ENCODE measurements at regions not wholly inside any gene's neighbourhood (a gene's known extent, or its start where the extent isn't known, plus 50 kb on each side); places are given as distances from the start of the nearest gene placed in this dataset.
"Not testable (repeated sequence)": the region's sequence is repeated elsewhere in the genome, so short reads cannot be mapped to it uniquely, and the experiment has no call there.

DNA sequence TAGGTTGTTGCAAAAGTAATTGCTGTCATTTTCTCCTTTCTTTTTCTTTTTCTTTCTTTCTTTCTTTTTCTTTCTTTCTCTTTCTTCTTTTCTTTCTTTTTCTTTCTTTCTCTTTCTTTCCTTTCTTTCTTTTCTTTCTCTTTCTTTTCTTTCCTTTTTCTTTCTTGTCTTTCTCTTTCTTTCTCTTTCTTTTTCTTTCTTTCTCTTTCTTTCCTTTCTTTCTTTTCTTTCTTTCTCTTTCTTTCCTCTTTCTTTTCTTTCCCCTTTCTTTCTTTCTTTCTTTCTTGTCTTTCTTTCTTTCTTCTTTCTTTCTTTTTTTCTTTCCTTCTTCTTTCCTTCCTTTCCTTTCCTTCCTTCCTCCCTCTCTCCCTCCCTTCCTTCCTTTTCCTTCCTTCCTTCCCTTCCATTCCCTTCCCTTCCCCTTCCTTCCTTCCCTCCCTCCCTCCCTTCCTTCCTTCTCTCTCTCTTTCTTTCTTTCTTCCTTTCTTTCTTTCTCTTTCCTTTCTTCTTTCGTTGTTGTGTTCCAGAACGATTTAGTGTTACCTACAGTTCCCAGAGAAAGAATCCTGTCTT lies 178.9 kb downstream of the RPIA start:
- H3K27me3 ChIP-seq (ENCODE audit: control insufficient read depth in 1 of 2, insufficient read depth in 2 of 2, low read length in 2 of 2): no peaks in the 10 kb centered on the region
- H3K4me1 ChIP-seq (ENCODE audit: control insufficient read depth in 2 of 2, insufficient read depth in 2 of 2, low read length in 1 of 2): no peaks in the 10 kb centered on the region
- 50 to 59% methylated on average over 2 of the region's 2 CpGs for WGBS, 2 donors

DNA sequence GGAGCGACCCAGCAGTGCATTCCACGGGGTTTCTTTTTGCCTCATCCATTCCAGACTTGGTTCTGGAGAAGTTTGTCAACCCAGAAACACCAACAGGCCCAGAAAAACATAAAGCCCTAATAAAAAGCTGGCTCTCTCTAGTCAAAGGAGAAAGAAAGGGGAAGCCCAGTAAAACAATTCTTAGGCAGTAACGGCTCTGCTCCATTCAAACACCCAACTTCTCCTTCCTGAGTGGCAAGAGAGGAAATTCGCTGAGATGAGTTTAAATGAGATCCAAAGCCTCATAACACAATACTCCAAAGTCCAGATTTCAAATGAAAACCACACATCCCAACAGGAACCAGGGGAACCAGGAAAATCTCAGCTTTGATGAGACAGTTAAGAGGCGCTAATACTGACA lies 179.9 kb downstream of the RPIA start:
- no peaks in the 10 kb centered on the region for H3K4me1 ChIP-seq (ENCODE audit: control insufficient read depth in 2 of 2, insufficient read depth in 2 of 2, low read length in 1 of 2)
- no peak overlapping the region for H3K27ac ChIP-seq (ENCODE audit: low read depth in 2 of 2, low read length in 1 of 2)
- H3K27me3 ChIP-seq (ENCODE audit: control insufficient read depth in 1 of 2, insufficient read depth in 2 of 2, low read length in 2 of 2): no peaks in the 10 kb centered on the region
- WGBS, 2 donors: 64 to 69% methylated on average over 5 of the region's 5 CpGs
- no peaks in the 10 kb centered on the region for H3K9me3 ChIP-seq (ENCODE audit: control insufficient read depth in 2 of 2, insufficient read depth in 1 of 2, low read depth in 1 of 2, low read length in 1 of 2)
- no peaks in the 10 kb centered on the region for H3K36me3 ChIP-seq (ENCODE audit: control insufficient read depth in 2 of 2, insufficient read depth in 2 of 2, low read length in 1 of 2)
- no peak overlapping the region for H3K4me3 ChIP-seq (ENCODE audit: low read depth in 1 of 2, low read length in 2 of 2)

More for the DNA sequence above, 178.9 kb downstream of the RPIA start:
- no peak overlapping the region for H3K27ac ChIP-seq (ENCODE audit: low read depth in 2 of 2, low read length in 1 of 2)
- no peak overlapping the region for H3K4me3 ChIP-seq (ENCODE audit: low read depth in 1 of 2, low read length in 2 of 2)
- H3K36me3 ChIP-seq (ENCODE audit: control insufficient read depth in 2 of 2, insufficient read depth in 2 of 2, low read length in 1 of 2): no peaks in the 10 kb centered on the region
- H3K9me3 ChIP-seq (ENCODE audit: control insufficient read depth in 2 of 2, insufficient read depth in 1 of 2, low read depth in 1 of 2, low read length in 1 of 2): no peaks in the 10 kb centered on the region

DNA sequence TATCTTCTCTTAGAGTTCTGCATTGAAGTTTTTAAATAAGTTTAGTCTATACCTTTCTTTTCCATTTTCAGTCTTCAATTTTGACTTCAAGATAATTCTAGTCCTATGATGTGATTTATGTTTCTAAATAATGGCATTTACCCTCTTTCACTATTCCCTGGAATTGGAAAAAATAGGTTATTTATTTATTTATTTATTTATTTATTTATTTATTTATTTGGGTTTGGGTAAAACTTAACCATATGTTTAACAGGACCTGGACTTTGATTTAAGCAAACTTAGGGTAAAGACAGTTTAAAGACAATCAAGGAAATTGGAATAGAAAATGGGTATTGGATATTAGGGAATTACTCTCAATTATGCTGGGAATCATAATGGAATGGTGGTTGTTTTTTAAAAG lies 182.1 kb downstream of the RPIA start:
- H3K36me3 ChIP-seq (ENCODE audit: control insufficient read depth in 2 of 2, insufficient read depth in 2 of 2, low read length in 1 of 2): no peaks in the 10 kb centered on the region
- H3K27ac ChIP-seq (ENCODE audit: low read depth in 2 of 2, low read length in 1 of 2): no peak overlapping the region
- H3K4me3 ChIP-seq (ENCODE audit: low read depth in 1 of 2, low read length in 2 of 2): no peak overlapping the region
- no peaks in the 10 kb centered on the region for H3K27me3 ChIP-seq (ENCODE audit: control insufficient read depth in 1 of 2, insufficient read depth in 2 of 2, low read length in 2 of 2)
- no peaks in the 10 kb centered on the region for H3K9me3 ChIP-seq (ENCODE audit: control insufficient read depth in 2 of 2, insufficient read depth in 1 of 2, low read depth in 1 of 2, low read length in 1 of 2)
- no peaks in the 10 kb centered on the region for H3K4me1 ChIP-seq (ENCODE audit: control insufficient read depth in 2 of 2, insufficient read depth in 2 of 2, low read length in 1 of 2)

DNA sequence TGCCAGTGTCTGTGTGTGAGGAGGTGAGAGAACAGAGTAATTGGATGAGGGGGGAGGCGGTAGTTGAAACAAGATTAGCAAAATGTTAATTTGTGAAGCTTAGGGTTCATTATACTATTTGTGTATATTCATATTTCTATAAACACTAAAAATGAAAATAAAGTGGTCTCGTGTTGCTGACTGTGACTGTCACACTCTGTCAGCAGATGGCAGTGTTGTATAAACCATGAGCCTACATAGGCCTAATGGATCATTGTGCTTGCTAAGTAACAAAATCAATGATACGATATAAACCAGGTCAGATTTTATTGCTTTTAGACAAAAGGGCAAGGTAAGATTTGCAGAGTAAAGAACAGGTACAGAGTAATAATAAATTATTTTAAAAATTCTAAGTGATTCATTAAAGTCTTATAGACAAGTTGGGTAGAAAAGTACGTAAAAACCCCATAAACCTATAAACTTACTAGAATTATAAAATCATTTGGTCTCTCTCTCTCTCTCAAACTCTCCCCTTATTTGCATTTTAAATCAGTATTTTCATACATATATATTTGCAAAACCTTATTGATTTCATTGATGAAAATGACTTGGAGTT lies 182.7 kb downstream of the RPIA start:
- H3K4me3 ChIP-seq (ENCODE audit: low read depth in 1 of 2, low read length in 2 of 2): no peak overlapping the region
- no peaks in the 10 kb centered on the region for H3K27me3 ChIP-seq (ENCODE audit: control insufficient read depth in 1 of 2, insufficient read depth in 2 of 2, low read length in 2 of 2)
- no peak overlapping the region for H3K27ac ChIP-seq (ENCODE audit: low read depth in 2 of 2, low read length in 1 of 2)
- no peaks in the 10 kb centered on the region for H3K36me3 ChIP-seq (ENCODE audit: control insufficient read depth in 2 of 2, insufficient read depth in 2 of 2, low read length in 1 of 2)
- H3K9me3 ChIP-seq (ENCODE audit: control insufficient read depth in 2 of 2, insufficient read depth in 1 of 2, low read depth in 1 of 2, low read length in 1 of 2): no peaks in the 10 kb centered on the region
- H3K4me1 ChIP-seq (ENCODE audit: control insufficient read depth in 2 of 2, insufficient read depth in 2 of 2, low read length in 1 of 2): no peaks in the 10 kb centered on the region
- 28 to 29% methylated on average over 4 of the region's 4 CpGs for WGBS, 2 donors

DNA sequence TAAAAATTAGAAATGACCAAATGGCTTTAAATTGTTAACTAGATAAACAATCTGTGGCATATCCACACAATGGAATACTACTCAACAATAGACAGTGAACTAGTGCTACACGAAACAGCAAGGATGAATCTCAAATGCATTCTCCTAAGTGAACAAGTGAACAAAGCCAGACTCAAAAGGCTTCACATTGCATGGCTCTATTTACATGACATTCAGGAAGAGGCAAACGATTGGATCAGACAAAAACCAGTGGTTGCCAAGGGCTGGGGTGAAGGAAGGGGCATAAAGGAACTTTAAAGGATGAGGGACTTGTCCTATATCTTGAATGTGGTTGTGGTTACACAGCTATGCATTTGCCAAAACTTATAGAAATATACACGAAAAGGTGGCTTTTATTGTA lies 184.3 kb downstream of the RPIA start:
- H3K27ac ChIP-seq (ENCODE audit: low read depth in 2 of 2, low read length in 1 of 2): no peak overlapping the region
- WGBS, 2 donors: 52 to 62% methylated on average over 3 of the region's 3 CpGs
- H3K27me3 ChIP-seq (ENCODE audit: control insufficient read depth in 1 of 2, insufficient read depth in 2 of 2, low read length in 2 of 2): no peaks in the 10 kb centered on the region
- H3K4me1 ChIP-seq (ENCODE audit: control insufficient read depth in 2 of 2, insufficient read depth in 2 of 2, low read length in 1 of 2): no peaks in the 10 kb centered on the region
- H3K4me3 ChIP-seq (ENCODE audit: low read depth in 1 of 2, low read length in 2 of 2): no peak overlapping the region
- H3K9me3 ChIP-seq (ENCODE audit: control insufficient read depth in 2 of 2, insufficient read depth in 1 of 2, low read depth in 1 of 2, low read length in 1 of 2): no peaks in the 10 kb centered on the region
- H3K36me3 ChIP-seq (ENCODE audit: control insufficient read depth in 2 of 2, insufficient read depth in 2 of 2, low read length in 1 of 2): no peaks in the 10 kb centered on the region

DNA sequence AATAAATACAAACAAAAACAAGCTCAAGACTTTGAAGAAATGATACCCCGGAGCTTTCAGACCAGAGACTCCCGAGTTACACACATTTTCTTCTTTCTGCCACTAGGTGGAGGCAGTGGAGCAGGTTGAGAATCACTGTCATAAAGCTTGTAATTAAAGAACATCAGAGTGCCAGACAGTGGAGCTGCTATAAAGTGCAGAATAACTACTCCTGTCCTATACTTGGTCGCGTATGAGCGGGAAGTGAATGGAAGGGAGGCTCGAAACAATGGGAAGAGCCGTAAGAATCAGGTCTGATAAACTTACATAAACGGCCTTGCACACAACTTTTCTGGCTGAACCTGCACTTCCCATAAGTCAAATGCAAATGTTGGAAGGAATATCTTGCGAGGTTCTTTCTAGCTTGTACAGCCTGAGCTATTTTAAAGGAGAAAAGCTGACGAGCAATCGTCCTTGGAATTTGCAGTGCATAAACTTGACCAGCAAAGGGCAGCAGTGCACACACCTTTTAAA lies 189.0 kb downstream of the RPIA start:
- Histone ChIP-seq H3K9me3 (ENCODE audit: control insufficient read depth in 2 of 2, insufficient read depth in 1 of 2, low read depth in 1 of 2, low read length in 1 of 2) (no peaks in the 10 kb centered on the region), H3K4me1 (ENCODE audit: control insufficient read depth in 2 of 2, insufficient read depth in 2 of 2, low read length in 1 of 2) (no peaks in the 10 kb centered on the region), H3K4me3 (ENCODE audit: low read depth in 1 of 2, low read length in 2 of 2) (no peak overlapping the region), H3K27me3 (ENCODE audit: control insufficient read depth in 1 of 2, insufficient read depth in 2 of 2, low read length in 2 of 2) (no peaks in the 10 kb centered on the region), H3K27ac (ENCODE audit: low read depth in 2 of 2, low read length in 1 of 2) (no peak overlapping the region), H3K36me3 (ENCODE audit: control insufficient read depth in 2 of 2, insufficient read depth in 2 of 2, low read length in 1 of 2) (no peaks in the 10 kb centered on the region)
- WGBS, 2 donors: 6 to 8% methylated on average over 11 of the region's 11 CpGs

DNA sequence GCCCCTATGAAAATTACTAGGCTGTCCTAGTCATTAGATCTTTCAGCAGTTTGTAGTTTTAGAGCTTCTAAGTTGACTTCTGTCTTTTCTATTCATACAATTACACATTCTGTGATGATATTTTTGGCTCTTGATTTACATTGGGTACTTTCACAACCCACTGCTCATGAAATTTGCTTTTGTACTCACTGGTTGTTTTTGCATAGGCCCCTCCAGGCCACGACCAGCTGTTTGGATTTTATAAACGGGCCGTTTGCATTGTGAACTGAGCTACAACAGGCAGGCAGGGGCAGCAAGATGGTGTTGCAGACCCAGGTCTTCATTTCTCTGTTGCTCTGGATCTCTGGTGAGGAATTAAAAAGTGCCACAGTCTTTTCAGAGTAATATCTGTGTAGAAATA lies 193.8 kb downstream of the RPIA start:
- Histone ChIP-seq H3K4me3 (ENCODE audit: low read depth in 1 of 2, low read length in 2 of 2) (no peak overlapping the region), H3K36me3 (ENCODE audit: control insufficient read depth in 2 of 2, insufficient read depth in 2 of 2, low read length in 1 of 2) (no peaks in the 10 kb centered on the region), H3K27me3 (ENCODE audit: control insufficient read depth in 1 of 2, insufficient read depth in 2 of 2, low read length in 2 of 2) (no peaks in the 10 kb centered on the region), H3K9me3 (ENCODE audit: control insufficient read depth in 2 of 2, insufficient read depth in 1 of 2, low read depth in 1 of 2, low read length in 1 of 2) (no peaks in the 10 kb centered on the region), H3K27ac (ENCODE audit: low read depth in 2 of 2, low read length in 1 of 2) (no peak overlapping the region), H3K4me1 (ENCODE audit: control insufficient read depth in 2 of 2, insufficient read depth in 2 of 2, low read length in 1 of 2) (no peaks in the 10 kb centered on the region)
- 42 to 43% methylated on average over 3 of the region's 3 CpGs for WGBS, 2 donors

DNA sequence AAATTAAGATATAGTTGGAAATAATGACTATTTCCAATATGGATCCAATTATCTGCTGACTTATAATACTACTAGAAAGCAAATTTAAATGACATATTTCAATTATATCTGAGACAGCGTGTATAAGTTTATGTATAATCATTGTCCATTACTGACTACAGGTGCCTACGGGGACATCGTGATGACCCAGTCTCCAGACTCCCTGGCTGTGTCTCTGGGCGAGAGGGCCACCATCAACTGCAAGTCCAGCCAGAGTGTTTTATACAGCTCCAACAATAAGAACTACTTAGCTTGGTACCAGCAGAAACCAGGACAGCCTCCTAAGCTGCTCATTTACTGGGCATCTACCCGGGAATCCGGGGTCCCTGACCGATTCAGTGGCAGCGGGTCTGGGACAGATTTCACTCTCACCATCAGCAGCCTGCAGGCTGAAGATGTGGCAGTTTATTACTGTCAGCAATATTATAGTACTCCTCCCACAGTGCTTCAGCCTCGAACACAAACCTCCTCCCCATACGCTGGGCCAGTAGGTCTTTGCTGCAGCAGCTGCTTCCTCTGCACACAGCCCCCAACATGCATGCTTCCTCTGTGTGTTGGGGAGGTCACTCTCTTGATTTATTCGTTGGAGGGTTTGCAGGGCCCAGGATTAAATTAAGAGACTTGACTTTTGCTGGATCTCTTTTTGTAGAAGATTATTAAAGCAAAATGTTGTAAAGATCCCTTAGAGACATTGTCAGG lies 194.4 kb downstream of the RPIA start:
- H3K27me3 ChIP-seq (ENCODE audit: control insufficient read depth in 1 of 2, insufficient read depth in 2 of 2, low read length in 2 of 2): no peaks in the 10 kb centered on the region
- no peaks in the 10 kb centered on the region for H3K36me3 ChIP-seq (ENCODE audit: control insufficient read depth in 2 of 2, insufficient read depth in 2 of 2, low read length in 1 of 2)
- no peaks in the 10 kb centered on the region for H3K9me3 ChIP-seq (ENCODE audit: control insufficient read depth in 2 of 2, insufficient read depth in 1 of 2, low read depth in 1 of 2, low read length in 1 of 2)
- no peak overlapping the region for H3K27ac ChIP-seq (ENCODE audit: low read depth in 2 of 2, low read length in 1 of 2)
- WGBS, 2 donors: 68 to 80% methylated on average over 11 of the region's 11 CpGs
- H3K4me3 ChIP-seq (ENCODE audit: low read depth in 1 of 2, low read length in 2 of 2): no peak overlapping the region
- H3K4me1 ChIP-seq (ENCODE audit: control insufficient read depth in 2 of 2, insufficient read depth in 2 of 2, low read length in 1 of 2): no peaks in the 10 kb centered on the region

DNA sequence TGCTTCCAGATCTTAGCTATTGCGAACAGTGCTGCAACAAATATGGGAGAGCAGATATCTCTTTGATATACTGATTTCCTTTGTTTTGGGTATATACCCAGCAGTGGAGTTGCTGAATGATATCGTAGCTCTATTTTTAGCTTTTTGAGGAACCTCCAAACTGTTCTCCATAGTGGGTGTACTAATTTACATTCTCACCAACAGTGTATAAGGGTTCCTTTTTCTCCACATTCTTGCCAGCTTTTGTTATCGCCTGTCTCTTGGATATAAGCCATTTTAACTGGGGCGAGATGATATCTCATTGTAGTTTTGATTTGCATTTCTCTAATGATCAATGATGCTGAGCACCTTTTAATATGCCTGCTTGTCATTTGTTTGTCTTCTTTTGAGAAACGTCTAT lies 196.0 kb downstream of the RPIA start:
- not testable (repeated sequence) for H3K4me1 ChIP-seq (ENCODE audit: control insufficient read depth in 2 of 2, insufficient read depth in 2 of 2, low read length in 1 of 2); H3K9me3 ChIP-seq (ENCODE audit: control insufficient read depth in 2 of 2, insufficient read depth in 1 of 2, low read depth in 1 of 2, low read length in 1 of 2); H3K27me3 ChIP-seq (ENCODE audit: control insufficient read depth in 1 of 2, insufficient read depth in 2 of 2, low read length in 2 of 2); H3K36me3 ChIP-seq (ENCODE audit: control insufficient read depth in 2 of 2, insufficient read depth in 2 of 2, low read length in 1 of 2); H3K4me3 ChIP-seq (ENCODE audit: low read depth in 1 of 2, low read length in 2 of 2); H3K27ac ChIP-seq (ENCODE audit: low read depth in 2 of 2, low read length in 1 of 2)
- 71 to 78% methylated on average over 5 of the region's 5 CpGs for WGBS, 2 donors

DNA sequence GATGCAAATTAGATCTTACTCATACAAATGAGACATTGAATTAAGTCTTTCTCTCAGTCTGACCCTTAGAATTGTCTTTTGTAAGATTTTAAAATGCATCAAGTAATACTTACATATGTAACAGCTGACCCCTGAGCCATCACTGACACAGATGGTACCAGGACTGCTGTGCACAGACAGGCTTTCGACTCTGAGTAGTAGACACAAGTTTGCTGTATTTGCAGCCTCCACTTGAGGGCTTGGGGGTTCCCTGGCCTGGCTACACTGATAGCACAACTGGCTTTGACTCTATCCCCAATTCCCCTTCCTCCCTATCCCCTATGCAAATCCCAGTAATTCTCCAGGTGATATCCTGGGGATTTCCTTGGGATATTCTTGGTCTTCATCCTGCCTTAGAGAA lies 200.7 kb downstream of the RPIA start:
- no peaks in the 10 kb centered on the region for H3K36me3 ChIP-seq (ENCODE audit: control insufficient read depth in 2 of 2, insufficient read depth in 2 of 2, low read length in 1 of 2)
- H3K4me1 ChIP-seq (ENCODE audit: control insufficient read depth in 2 of 2, insufficient read depth in 2 of 2, low read length in 1 of 2): no peaks in the 10 kb centered on the region
- no peak overlapping the region for H3K4me3 ChIP-seq (ENCODE audit: low read depth in 1 of 2, low read length in 2 of 2)
- peaks cover 0 to 3% of the 10 kb centered on the region in 2 donors for H3K27me3 ChIP-seq (ENCODE audit: control insufficient read depth in 1 of 2, insufficient read depth in 2 of 2, low read length in 2 of 2)
- H3K27ac ChIP-seq (ENCODE audit: low read depth in 2 of 2, low read length in 1 of 2): no peak overlapping the region
- no peaks in the 10 kb centered on the region for H3K9me3 ChIP-seq (ENCODE audit: control insufficient read depth in 2 of 2, insufficient read depth in 1 of 2, low read depth in 1 of 2, low read length in 1 of 2)
- WGBS, 2 donors: 81 to 91% methylated on average over 1 of the region's 1 CpG
